22Rv1 (cell line): ENCODE measurements at regions not wholly inside any gene's neighbourhood (a gene's known extent, or its start where the extent isn't known, plus 50 kb on each side); places are given as distances from the start of the nearest gene placed in this dataset.

Experiments
- H3K27ac ChIP-seq: fragments of 450-650 bp; 2 replicates; pipeline ENCODE4 v1.5.1; 2017
- CTCF ChIP-seq: fragments of 450-650 bp; IDR thresholded peaks from 2 replicates; pipeline ENCODE4 v1.5.1; 2017; ENCODE audit warnings: mild to moderate bottlenecking
- ZFX ChIP-seq: fragments of 450-650 bp; IDR thresholded peaks from 2 replicates; pipeline ENCODE4 v1.6.1; 2017; ENCODE audit warnings: antibody characterized with exemption, borderline replicate concordance

GRCh38 chr10:63003816-63004453 lies 129.2 kb upstream of the NRBF2 start:
- TF ChIP-seq ZFX: no peak
- peak; percentile 42 for TF ChIP-seq CTCF

GRCh38 chr10:62996925-62997324 lies 136.2 kb upstream of the NRBF2 start:
- H3K27ac ChIP-seq: no peak overlapping the region
- TF ChIP-seq CTCF (no peak), ZFX (no peak)

More at GRCh38 chr10:63003816-63004453, 129.2 kb upstream of the NRBF2 start:
- no peak overlapping the region for H3K27ac ChIP-seq

- no peak overlapping the region for H3K27ac ChIP-seq
- TF ChIP-seq ZFX (no peak), CTCF (no peak)
Observed at GRCh38 chr10:62996516-62996915, 136.6 kb upstream of the NRBF2 start.

GRCh38 chr10:62993121-62993520 lies 140.0 kb upstream of the NRBF2 start:
- no peak overlapping the region for H3K27ac ChIP-seq

GRCh38 chr10:62992145-62992721 lies 140.9 kb upstream of the NRBF2 start:
- no peak overlapping the region for H3K27ac ChIP-seq

More at GRCh38 chr10:62993121-62993520, 140.0 kb upstream of the NRBF2 start:
- no peak for TF ChIP-seq CTCF
- no peak for TF ChIP-seq ZFX

GRCh38 chr10:62990126-62990525 lies 143.0 kb upstream of the NRBF2 start:
- TF ChIP-seq ZFX (no peak), CTCF (no peak)
- H3K27ac ChIP-seq: no peak overlapping the region

More at GRCh38 chr10:62992145-62992721, 140.9 kb upstream of the NRBF2 start:
- TF ChIP-seq CTCF (no peak), ZFX (no peak)

- no peak overlapping the region for H3K27ac ChIP-seq
- TF ChIP-seq ZFX (no peak), CTCF (no peak)
Observed at GRCh38 chr10:62985807-62986600, 147.1 kb upstream of the NRBF2 start.
